Activated CD4-positive, alpha-beta T cell treated with anti-CD3 and anti-CD28 coated beads, Interleukin-2, Interleukin-4, amounts not matched to agents 100 ng/mL and 50 ng/mL, durations not matched to agents 16 hours and 8 hours (primary cell): ENCODE measurements at regions not wholly inside any gene's neighbourhood (a gene's known extent, or its start where the extent isn't known, plus 50 kb on each side); places are given as distances from the start of the nearest gene placed in this dataset.
"Not testable (repeated sequence)": the region's sequence is repeated elsewhere in the genome, so short reads cannot be mapped to it uniquely, and the experiment has no call there.

Experiments
- DNase-seq: peaks from one replicate; pipeline ENCODE4 v3.0.0-alpha.2; 2020; ENCODE audit warnings: low spot score

DNA sequence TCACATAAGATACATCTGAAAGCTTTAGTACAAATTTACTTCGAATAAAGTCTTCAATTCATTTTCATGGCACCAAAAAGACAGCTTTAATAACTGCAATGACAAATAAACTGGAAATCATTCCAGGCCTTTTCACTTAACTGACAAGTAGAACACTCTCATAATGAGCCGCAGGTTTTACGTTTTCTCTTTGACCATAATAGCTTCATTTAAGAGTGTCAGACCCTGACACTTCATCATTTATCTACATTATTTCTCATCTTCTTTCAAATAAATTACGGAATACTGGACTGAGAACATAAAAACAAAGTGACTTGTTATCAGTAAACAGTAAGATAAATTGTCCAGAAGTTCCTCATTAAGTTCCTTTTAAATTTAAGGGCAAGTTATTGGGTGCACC is 1252.9 kb upstream of the ACVR2A start:
- no peak for DNase-seq

- DNase-seq: no peak
These were observed 1257.5 kb upstream of the ACVR2A start for GRCh38 chr2:146587291-146587713.

- no peak for DNase-seq
These were observed 1260.5 kb upstream of the ACVR2A start for GRCh38 chr2:146584316-146584715.

DNA sequence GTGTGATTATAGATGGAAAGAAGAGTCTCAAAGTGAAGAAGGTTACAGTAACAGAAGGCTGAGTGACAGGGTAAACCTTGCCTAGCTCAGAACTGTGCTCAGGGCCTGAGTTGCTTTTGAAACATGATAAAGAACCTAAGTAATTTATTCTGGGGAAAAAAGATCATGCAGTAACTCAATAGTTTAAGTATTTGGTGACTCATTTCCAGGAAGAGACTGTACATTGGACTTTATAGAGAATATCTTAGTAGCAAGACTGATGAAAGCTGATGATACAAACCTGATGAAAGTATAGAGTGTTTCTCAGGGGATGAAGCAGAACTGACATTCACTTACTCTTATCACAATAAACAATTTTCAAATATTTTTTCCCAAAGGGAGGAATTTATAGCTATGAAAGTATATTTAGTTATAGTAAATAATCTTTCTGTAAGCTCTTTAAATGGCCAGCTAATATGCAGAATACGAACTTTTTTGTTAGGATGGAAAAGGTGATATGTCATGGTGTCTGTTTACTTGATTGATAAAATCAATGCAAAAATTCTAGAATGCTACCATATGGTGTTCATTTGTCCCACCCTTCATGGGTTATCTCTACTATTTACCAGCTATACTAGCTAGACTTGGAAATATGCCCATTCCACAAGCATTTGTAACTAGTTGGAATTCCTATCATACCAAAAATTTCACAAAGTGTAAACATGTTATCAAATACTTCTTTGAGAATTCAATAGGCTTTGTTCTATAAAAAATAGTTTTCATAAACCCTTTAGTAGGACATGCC is 1265.5 kb upstream of the ACVR2A start:
- DNase-seq: no peak

GRCh38 chr2:146576339-146577111 is 1268.3 kb upstream of the ACVR2A start:
- DNase-seq: no peak

DNA sequence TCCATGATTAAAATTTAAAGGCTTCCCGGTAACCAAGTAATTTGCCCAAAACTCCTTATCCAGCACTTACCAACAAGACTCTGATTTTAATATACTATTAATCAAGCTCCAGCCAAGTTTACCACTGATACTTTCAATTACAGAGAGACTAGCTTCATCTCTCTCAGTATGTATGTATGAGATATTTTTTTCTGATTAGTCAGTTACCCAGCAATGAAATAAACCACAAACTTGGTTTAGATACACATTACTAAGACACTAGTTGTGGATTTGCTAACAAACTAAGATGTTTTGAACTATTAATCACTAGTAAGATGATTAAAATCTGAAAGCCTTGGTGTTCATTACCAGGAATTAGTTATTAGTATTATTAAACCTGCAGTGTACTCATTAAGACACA is 1272.2 kb upstream of the ACVR2A start:
- DNase-seq: no peak

GRCh38 chr2:146561996-146562395 is 1282.8 kb upstream of the ACVR2A start:
- DNase-seq: no peak

- DNase-seq: no peak
These were observed 1297.6 kb upstream of the ACVR2A start for GRCh38 chr2:146547236-146547635.

- no peak for DNase-seq
These were observed 1300.1 kb upstream of the ACVR2A start for GRCh38 chr2:146544701-146545100.

DNA sequence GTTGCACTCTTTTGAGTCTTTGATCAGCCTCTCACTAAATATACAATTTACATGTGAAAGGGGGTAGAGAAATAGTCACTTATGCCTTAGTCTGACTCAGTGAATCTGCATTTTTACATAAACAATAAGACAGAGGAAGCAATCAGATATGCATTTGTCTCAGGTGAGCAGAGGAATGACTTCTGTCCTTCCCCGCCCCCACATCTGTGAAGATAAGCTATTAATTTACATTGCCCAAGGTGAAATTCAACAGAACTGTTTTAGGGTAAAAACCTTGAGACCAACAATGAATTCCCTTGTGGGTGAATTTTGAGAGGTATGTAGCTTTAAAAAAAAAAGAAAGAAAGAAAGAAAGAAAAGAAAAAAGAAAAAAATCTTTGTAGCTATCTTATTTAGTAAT is 1302.9 kb upstream of the ACVR2A start:
- DNase-seq: no peak

- no peak for DNase-seq
These were observed 1304.4 kb upstream of the ACVR2A start for GRCh38 chr2:146540271-146540932.

- DNase-seq: not testable (repeated sequence)
These were observed 1305.1 kb upstream of the ACVR2A start for GRCh38 chr2:146539739-146540138.

- DNase-seq: no peak
These were observed 1307.4 kb upstream of the ACVR2A start for GRCh38 chr2:146537477-146537876.

DNA sequence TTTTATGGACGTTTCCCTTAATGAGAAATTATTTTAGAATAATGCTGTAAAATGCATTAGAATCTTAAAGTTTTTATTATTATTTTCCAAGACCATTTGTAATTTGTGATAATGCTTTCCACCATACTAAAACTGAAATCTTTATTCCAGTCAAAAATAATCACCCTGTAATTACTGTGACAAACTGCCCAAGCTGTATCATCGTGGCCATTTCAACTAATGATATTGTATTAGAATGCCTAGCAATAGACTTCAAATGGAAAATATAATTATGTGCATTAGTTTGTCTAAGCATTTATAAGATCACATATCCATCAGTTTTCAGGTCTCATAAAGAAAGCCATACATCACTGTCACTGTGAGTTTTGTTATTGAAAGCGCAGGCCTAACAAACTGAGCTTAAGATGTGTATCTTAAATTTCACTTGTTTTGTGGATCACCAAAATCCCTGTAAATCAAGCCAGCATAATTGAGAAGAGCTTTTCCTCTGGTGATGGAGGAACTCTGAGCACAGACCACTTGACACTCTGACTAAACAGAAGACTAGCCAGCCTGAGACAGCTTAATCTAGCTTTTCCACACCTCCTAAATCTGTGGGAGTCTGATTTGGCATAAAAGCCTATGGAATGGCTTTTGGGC is 1312.2 kb upstream of the ACVR2A start:
- DNase-seq: no peak

GRCh38 chr2:146532009-146532408 is 1312.8 kb upstream of the ACVR2A start:
- DNase-seq: no peak

GRCh38 chr2:146530886-146531285 is 1313.9 kb upstream of the ACVR2A start:
- DNase-seq: no peak

GRCh38 chr2:146527166-146527565 is 1317.7 kb upstream of the ACVR2A start:
- no peak for DNase-seq

GRCh38 chr2:146523196-146523595 is 1321.6 kb upstream of the ACVR2A start:
- no peak for DNase-seq

GRCh38 chr2:146506851-146507250 is 1338.0 kb upstream of the ACVR2A start:
- DNase-seq: no peak

DNA sequence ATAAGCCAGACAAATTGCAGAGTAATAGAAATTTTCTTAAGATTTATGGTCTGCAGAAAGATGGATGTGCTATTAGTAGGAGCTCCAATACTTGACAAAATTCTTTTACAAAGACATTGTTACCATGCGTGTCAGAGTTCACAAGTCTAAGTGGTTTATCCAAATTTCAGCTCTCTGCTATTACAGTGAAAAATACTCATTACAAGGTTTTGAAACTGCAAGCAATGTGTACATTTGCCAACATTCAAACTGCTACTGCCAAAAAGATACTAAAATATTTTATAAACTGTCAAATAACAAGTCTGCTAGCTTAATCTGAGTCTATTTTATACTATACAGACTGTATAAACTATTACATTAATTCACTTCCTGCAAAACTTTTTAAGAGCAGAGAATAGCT is 1341.5 kb upstream of the ACVR2A start:
- no peak for DNase-seq

GRCh38 chr2:146496248-146496647 is 1348.6 kb upstream of the ACVR2A start:
- no peak for DNase-seq

GRCh38 chr2:146489386-146489785 is 1355.4 kb upstream of the ACVR2A start:
- DNase-seq: no peak
